OCI-LY1 (cell line): ENCODE measurements at regions not wholly inside any gene's neighbourhood (a gene's known extent, or its start where the extent isn't known, plus 50 kb on each side); places are given as distances from the start of the nearest gene placed in this dataset.

Experiments used
- H2AFZ ChIP-seq: fragments of 200-600 bp; sonication (generic), shearing (Covaris generic); 2 replicates; pipeline ENCODE4 v1.6.0; 2014; ENCODE audit warnings: antibody characterized with exemption, mild to moderate bottlenecking, low read length
- H3F3A ChIP-seq: fragments of 200-600 bp; sonication (generic), shearing (Covaris generic); 2 replicates; pipeline ENCODE4 v1.6.0; 2014; ENCODE audit warnings: mild to moderate bottlenecking, antibody characterized with exemption, low read length, moderate library complexity; ENCODE audit not compliant: insufficient read depth
- H3K27ac ChIP-seq: fragments of 200-600 bp; sonication (generic); 2 replicates; pipeline ENCODE4 v1.5.1; 2014; ENCODE audit warnings: low read length, mixed run types, mild to moderate bottlenecking, low read depth; ENCODE audit not compliant: poor library complexity, severe bottlenecking
- H3K27me3 ChIP-seq: fragments of 200-600 bp; sonication (generic); 2 replicates; pipeline ENCODE4 v1.6.0; 2014; ENCODE audit warnings: antibody characterized with exemption, mild to moderate bottlenecking, low read length, moderate library complexity; ENCODE audit not compliant: insufficient read depth
- H3K36me3 ChIP-seq: fragments of 200-600 bp; sonication (generic); 2 replicates; pipeline ENCODE4 v1.6.1; 2014; ENCODE audit warnings: mild to moderate bottlenecking, antibody characterized with exemption, low read length, moderate library complexity, mixed read lengths; ENCODE audit not compliant: insufficient read depth
- H3K4me1 ChIP-seq: fragments of 200-600 bp; sonication (generic); 2 replicates; pipeline ENCODE4 v1.5.1; 2014; ENCODE audit warnings: mild to moderate bottlenecking, low read length, moderate library complexity; ENCODE audit not compliant: insufficient read depth, severe bottlenecking
- H3K4me2 ChIP-seq: fragments of 200-600 bp; sonication (generic), shearing (Covaris generic); 2 replicates; pipeline ENCODE4 v1.6.1; 2014; ENCODE audit warnings: low read length
- H3K4me3 ChIP-seq: fragments of 200-600 bp; sonication (generic); 2 replicates; pipeline ENCODE4 v1.5.1; 2014; ENCODE audit warnings: low read length, low read depth, mild to moderate bottlenecking, mixed read lengths; ENCODE audit not compliant: poor library complexity, severe bottlenecking
- H3K79me2 ChIP-seq: fragments of 200-600 bp; shearing (Covaris generic); 2 replicates; pipeline ENCODE4 v1.6.1; 2016; ENCODE audit warnings: mixed run types, low read length, mixed read lengths; ENCODE audit not compliant: insufficient read depth
- H3K9ac ChIP-seq: fragments of 200-600 bp; sonication (generic), shearing (Covaris generic); 2 replicates; pipeline ENCODE4 v1.6.1; 2014; ENCODE audit warnings: mild to moderate bottlenecking, low read length, mixed read lengths
- H3K9me2 ChIP-seq: fragments of 200-600 bp; sonication (generic), shearing (Covaris generic); 2 replicates; pipeline ENCODE4 v1.6.1; 2014; ENCODE audit warnings: low read depth, mild to moderate bottlenecking, low read length, mixed read lengths
- H3K9me3 ChIP-seq: fragments of 200-600 bp; shearing (Covaris generic); 2 replicates; pipeline ENCODE4 v1.6.1; 2014; ENCODE audit warnings: low read length, mixed read lengths
- H4K20me1 ChIP-seq: fragments of 200-600 bp; sonication (generic), shearing (Covaris generic); 2 replicates; pipeline ENCODE4 v1.6.0; 2016; ENCODE audit warnings: mild to moderate bottlenecking, low read length; ENCODE audit not compliant: insufficient read depth
- EZH2 ChIP-seq: fragments of 200-600 bp; sonication (generic), shearing (Covaris generic); IDR thresholded peaks from 2 replicates; pipeline ENCODE4 v1.8.0; 2017; ENCODE audit warnings: borderline replicate concordance, mixed run types, mild to moderate bottlenecking, antibody characterized with exemption, low read length, moderate library complexity, mixed read lengths
- TF ChIP-seq, protein P1 (sequence below): fragments of 200-600 bp; sonication (generic), shearing (Covaris generic); IDR thresholded peaks from 2 replicates; pipeline ENCODE4 v1.5.1; 2017; ENCODE audit warnings: mild to moderate bottlenecking, antibody characterized with exemption, low read length, moderate library complexity, mixed read lengths

DNA sequence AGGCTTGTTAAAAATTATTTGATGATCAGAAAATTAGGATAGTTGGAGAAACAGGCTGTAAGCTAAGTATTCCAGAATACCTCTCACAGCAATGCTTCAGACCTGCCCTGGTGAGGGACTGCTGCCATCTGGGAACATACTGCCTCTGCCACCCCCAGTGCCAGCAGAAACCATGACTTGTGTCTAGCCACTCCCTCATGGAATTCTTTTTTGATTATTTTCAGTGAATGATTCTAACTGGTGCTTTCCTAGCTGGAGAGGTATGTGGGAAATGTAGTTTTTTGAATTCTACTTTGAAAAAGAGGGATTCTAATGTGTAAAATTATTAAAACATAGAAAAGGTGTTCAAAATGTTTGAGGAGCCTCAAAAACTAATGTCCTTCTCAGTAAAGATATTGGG is 126.3 kb downstream of the HMHB1 start:
- Histone ChIP-seq H3K9ac (no peak overlapping the region), H3K36me3 (no peaks in the 10 kb centered on the region), H3K4me2 (no peak overlapping the region), H3K27me3 (no peaks in the 10 kb centered on the region), H3K79me2 (no peaks in the 10 kb centered on the region), H3F3A (no peaks in the 10 kb centered on the region), H3K9me2 (no peaks in the 10 kb centered on the region), H3K4me1 (no peaks in the 10 kb centered on the region), H3K27ac (no peak overlapping the region), H3K4me3 (no peak overlapping the region), H2AFZ (no peak overlapping the region), H3K9me3 (peaks cover 4% of the 10 kb centered on the region; the same call in 1 of the 2 replicates), H4K20me1 (no peaks in the 10 kb centered on the region)
- TF ChIP-seq, protein P1, sequence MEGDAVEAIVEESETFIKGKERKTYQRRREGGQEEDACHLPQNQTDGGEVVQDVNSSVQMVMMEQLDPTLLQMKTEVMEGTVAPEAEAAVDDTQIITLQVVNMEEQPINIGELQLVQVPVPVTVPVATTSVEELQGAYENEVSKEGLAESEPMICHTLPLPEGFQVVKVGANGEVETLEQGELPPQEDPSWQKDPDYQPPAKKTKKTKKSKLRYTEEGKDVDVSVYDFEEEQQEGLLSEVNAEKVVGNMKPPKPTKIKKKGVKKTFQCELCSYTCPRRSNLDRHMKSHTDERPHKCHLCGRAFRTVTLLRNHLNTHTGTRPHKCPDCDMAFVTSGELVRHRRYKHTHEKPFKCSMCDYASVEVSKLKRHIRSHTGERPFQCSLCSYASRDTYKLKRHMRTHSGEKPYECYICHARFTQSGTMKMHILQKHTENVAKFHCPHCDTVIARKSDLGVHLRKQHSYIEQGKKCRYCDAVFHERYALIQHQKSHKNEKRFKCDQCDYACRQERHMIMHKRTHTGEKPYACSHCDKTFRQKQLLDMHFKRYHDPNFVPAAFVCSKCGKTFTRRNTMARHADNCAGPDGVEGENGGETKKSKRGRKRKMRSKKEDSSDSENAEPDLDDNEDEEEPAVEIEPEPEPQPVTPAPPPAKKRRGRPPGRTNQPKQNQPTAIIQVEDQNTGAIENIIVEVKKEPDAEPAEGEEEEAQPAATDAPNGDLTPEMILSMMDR, result no peak
- TF ChIP-seq EZH2, result no peak

DNA sequence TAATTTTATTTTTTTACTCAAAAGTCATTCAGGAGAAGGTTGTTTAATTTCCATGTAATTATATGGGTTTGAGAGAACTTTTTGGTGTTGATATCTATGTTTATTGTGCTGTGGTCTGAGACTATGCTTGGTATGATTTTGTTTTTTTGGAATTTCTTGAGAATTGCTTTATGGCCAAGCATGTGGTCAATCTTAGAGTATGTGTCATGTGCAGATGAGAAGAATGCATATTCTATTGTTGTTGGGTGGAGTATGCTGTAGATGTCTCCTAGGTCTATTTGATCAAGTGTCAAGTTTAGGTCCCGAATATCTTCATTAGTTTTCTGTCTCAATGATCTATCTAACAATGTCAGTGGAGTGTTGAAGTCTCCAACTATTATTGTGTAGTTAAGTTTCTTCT is 134.9 kb downstream of the HMHB1 start:
- H3K4me1 ChIP-seq, result no peaks in the 10 kb centered on the region
- H3K9me3 ChIP-seq, result peaks cover 10% of the 10 kb centered on the region; the same call in 1 of the 2 replicates

DNA sequence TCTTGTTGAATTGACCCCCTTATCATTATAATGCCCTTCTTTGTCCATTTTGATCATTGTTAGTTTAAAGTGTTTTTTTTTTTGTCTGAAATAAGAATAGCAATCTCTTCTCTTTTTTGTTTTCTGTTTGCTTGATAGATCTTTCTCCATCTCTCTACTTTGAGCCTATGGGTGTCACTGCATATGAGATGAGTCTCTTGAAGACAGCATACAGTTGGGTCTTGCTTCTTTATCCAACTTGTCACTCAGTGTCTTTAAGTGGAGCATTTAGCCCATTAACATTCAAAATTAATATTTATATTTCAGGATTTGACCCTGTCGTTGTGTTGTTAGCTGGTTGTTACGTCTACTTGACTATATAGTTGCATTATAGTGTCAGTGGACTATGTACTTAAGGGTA is 135.4 kb downstream of the HMHB1 start:
- H4K20me1 ChIP-seq, result no peaks in the 10 kb centered on the region
- no peaks in the 10 kb centered on the region for H3K4me1 ChIP-seq
- H3K27me3 ChIP-seq, result no peaks in the 10 kb centered on the region
- H3K9me2 ChIP-seq, result no peaks in the 10 kb centered on the region; the same call in 1 of the 2 replicates
- no peaks in the 10 kb centered on the region for H3K79me2 ChIP-seq
- peaks cover 10% of the 10 kb centered on the region; the same call in 1 of the 2 replicates for H3K9me3 ChIP-seq
- H3K4me3 ChIP-seq, result no peak overlapping the region
- H3K9ac ChIP-seq, result no peak overlapping the region
- H3F3A ChIP-seq, result no peaks in the 10 kb centered on the region
- H3K4me2 ChIP-seq, result no peak overlapping the region
- H3K27ac ChIP-seq, result no peak overlapping the region
- no peaks in the 10 kb centered on the region for H3K36me3 ChIP-seq
- H2AFZ ChIP-seq, result no peak overlapping the region
- TF ChIP-seq EZH2, result no peak
- TF ChIP-seq, protein P1, result no peak

More for the DNA sequence above, 134.9 kb downstream of the HMHB1 start:
- Histone ChIP-seq H3K27me3 (no peaks in the 10 kb centered on the region), H3K9me2 (no peaks in the 10 kb centered on the region; the same call in 1 of the 2 replicates), H3K27ac (no peak overlapping the region), H3K79me2 (no peaks in the 10 kb centered on the region), H3K9ac (no peak overlapping the region), H2AFZ (no peak overlapping the region), H3K4me2 (no peak overlapping the region), H3K4me3 (no peak overlapping the region), H3K36me3 (no peaks in the 10 kb centered on the region), H4K20me1 (no peaks in the 10 kb centered on the region), H3F3A (no peaks in the 10 kb centered on the region)
- no peak for TF ChIP-seq EZH2
- TF ChIP-seq, protein P1, result no peak
